GM18909 (cell line): ENCODE measurements at regions not wholly inside any gene's neighbourhood (a gene's known extent, or its start where the extent isn't known, plus 50 kb on each side); places are given as distances from the start of the nearest gene placed in this dataset.
A peak's percentile ranks its signal among the peaks of the same experiment; 100 is the strongest.
"Not testable (repeated sequence)": the region's sequence is repeated elsewhere in the genome, so short reads cannot be mapped to it uniquely, and the experiment has no call there.

Source experiments
- ATAC-seq: cut with Tn5 transposase; IDR thresholded peaks from one replicate; pipeline ENCODE4 v1.9.1; 2021; ENCODE audit warnings: mild to moderate bottlenecking; ENCODE audit not compliant: unreplicated experiment, poor library complexity

- ATAC-seq: no peak
Observed at GRCh38 chr1:181170194-181170593, 81.7 kb downstream of the IER5 start.

DNA sequence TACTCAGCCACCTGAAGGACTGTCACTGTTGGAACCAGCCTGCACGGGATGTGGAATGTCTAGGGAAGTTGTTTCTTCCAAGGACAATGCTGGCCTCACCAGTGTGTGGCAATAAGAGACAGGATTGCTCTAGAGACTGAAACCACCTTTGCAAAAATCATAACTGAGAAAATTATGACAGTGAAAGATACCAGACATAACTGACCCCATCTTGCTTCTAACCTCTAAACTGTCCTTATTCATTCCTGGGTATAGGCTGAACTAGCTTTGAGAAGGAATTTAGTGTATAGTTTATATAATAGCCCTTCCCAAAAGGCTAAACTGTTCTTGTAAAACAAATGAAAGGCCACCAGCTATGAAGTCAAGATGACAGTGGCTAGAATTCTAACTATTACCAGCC, 83.6 kb downstream of the IER5 start:
- ATAC-seq: no peak

- ATAC-seq: no peak
Observed at GRCh38 chr1:181173761-181174447, 85.4 kb downstream of the IER5 start.

GRCh38 chr1:181174861-181175260, 86.4 kb downstream of the IER5 start:
- no peak for ATAC-seq

- no peak for ATAC-seq
Observed at GRCh38 chr1:181175356-181175910, 86.9 kb downstream of the IER5 start.

DNA sequence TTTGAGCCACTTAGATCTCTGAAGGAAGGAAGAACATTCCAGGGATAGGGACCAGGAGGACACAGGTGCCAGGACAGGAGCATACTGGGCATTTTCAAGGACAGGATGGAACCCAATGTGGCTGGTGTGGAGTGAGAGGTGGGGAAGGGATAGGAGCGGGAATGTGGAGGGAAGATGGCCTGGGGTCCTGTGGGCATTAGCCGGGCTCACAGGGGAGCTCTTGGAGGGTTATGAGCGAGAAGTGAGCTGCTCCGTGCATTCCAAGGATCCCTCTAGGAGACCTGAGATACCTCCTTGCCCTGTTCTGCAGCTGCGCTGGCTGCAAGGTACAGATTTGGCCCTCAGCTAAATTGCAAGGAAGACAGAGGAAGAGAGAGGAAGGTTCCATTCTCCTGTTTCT, 87.5 kb downstream of the IER5 start:
- ATAC-seq: no peak

DNA sequence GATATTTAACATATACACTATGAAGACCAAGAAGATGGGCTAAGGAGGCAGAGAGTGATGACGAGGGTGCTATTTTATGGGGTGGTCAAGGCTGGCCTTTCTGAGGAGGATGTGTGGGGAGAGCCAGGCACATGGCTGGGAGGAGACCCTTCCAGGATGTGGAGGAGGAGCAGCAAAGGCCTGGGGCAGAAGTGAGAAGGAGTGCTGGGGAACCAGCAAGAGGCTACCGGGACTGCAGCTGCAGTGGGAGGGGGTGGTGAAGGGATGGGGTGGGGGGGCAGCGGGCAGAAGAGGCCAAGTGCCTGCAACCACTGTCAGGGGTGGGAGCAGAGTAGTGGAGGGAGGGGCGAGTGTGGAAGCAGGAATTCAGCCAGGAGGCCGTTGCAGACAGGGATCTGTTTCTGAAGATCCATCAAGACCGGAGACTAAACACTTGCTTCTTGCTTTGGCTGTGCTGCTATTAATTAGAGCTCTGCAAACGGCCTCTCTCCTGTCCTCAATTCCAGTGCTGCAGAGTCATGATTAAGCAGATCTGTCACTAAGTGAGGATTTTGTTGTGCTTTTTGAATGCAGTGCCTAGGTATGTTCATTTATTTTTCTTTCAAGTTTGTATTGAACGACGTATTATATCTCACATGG, 89.9 kb downstream of the IER5 start:
- no peak for ATAC-seq

- no peak for ATAC-seq
Observed at GRCh38 chr1:181179279-181179986, 90.9 kb downstream of the IER5 start.

DNA sequence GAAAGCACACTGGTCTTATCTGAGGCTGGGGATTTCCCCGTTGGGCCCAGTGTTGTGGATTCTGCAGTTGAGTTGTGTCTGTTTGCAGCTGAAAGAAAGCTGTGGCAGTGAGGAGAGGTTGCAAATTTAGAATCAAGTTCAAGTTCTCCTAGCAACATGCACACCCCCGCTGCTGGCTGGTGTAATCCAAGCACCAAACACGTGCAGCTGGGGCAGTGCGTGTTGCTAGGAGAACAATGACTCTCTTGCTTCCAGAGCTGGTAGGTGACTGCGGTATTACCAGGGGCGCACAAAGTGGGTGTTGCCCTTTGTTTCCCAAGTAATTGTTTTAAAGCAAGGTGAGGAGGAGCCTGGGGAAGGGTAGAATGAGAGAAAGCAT, 91.5 kb downstream of the IER5 start:
- ATAC-seq: no peak

DNA sequence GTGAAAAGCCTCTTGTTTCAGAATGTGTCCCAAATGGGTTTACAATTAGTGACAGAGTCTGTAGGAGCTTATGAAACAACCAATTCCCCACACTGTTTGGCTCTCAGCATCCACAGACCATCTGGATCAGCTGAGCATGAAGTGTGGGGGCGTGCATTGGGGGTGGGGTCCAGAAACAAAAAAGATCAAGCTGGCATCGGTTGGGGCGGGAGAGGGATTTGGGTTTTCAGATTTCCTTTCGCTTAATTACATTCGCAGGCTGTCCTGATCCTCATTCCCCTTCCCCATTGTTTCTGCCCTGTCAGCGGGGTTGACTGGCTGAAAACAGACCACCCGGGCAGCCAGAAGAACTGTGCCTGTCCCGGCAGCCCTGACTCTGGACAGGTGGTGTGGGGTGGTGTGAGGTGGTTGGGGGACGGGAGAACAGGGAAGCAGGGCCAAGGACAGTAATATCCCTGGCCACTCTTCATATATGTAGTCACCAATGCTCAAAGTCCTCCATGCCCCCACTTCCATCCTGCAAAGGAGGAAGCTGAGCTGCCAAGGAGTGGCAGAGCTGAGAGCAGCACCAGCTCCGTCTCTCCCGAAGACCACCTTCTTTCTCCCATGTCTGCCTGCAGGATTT, 92.0 kb downstream of the IER5 start:
- ATAC-seq: no peak

DNA sequence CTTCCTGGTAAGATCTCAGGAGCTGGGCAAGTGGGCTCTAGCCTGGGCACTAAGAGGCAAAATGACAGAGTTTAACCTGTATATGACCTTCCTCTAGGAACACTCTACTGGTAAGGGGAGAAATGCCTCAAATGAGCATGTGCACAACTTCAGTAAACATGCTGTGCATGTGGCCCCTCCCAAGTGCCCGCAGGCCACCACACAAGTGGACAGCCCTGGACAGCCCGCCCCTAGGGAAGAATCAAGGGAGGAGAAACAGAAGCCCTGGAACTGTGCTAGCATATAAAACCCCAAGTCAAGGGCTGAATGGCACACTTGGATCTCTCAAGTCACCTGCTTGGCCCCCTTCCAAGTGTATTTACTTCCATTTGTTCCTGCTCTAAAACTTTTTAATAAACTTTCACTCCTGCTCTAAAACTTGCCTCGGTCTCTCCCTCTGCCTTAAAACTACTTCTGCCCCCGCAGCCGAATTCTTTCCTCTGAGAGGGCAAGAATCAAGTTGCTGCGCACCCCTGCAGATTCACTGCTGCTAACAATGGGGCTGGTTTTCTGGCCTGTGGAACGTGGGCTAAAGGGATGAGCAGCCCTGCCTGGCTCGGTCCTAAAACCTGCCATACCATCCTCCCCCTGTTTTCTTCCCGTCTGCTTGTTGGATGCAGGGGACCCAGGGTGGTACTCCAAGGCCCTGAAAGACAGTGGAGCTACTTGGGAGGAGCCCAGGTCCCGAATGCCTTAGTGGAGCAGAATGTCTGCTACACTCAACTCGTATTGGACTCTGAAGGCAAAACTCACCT, 93.5 kb downstream of the IER5 start:
- ATAC-seq: no peak

- ATAC-seq: no peak
Observed at GRCh38 chr1:181184621-181185020, 96.1 kb downstream of the IER5 start.

GRCh38 chr1:181185461-181185860, 97.0 kb downstream of the IER5 start:
- no peak for ATAC-seq

DNA sequence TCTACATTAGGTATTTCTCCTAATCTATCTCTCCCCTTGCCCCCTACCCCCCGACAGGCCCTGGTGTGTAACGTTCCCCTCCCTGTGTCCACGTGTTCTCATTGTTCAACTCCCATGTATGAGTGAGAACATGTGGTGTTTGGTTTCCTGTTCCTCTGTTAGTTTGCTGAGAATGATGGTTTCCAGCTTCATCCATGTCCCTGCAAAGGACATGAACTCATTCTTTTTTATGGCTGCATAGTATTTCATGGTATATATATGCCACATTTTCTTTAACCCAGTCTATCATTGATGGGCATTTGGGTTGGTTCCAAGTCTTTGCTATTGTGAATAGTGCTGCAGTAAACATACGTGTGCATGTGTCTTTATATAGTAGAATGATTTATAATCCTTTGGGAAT, 97.6 kb downstream of the IER5 start:
- not testable (repeated sequence) for ATAC-seq

DNA sequence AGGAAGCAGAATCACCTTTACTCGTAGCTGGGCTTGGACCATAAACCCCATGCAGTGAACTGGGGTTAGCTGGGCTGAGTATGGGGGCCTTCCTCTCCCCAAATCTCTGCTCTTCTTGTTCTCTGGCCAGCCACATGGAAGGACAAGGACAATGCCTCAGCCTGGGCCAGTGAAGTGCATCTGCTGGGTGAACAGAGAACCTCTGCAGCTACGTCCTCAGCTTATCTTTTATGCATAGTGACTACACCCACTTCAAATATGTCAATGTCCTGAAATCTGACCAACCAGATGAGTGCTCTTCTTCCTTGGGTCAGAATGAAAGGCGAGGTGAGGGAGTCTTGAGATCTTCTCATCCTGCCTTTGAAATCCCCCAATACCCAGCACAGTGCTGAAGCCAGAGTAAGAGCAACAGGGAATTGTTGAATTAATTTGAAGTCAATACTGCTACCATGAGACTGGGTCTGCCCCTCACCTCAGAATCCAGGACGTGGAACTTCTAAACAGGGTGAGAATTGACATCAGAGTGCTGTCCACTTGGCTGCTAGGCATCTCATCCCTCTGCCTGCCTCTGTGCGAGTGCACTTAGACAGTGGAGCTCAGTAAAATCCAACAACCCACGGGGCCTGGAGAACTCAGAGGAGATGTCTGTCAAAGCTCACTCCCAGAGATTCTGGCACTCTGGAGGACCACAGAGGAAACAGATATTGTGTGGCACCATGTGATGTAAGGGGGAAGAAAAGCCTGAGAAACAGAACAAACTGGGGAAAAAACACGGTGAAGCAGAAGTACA, 99.0 kb downstream of the IER5 start:
- ATAC-seq: no peak

- no peak for ATAC-seq
Observed at GRCh38 chr1:181189245-181189644, 100.7 kb downstream of the IER5 start.

GRCh38 chr1:181189691-181190363, 101.3 kb downstream of the IER5 start:
- peak; percentile 71 for ATAC-seq

DNA sequence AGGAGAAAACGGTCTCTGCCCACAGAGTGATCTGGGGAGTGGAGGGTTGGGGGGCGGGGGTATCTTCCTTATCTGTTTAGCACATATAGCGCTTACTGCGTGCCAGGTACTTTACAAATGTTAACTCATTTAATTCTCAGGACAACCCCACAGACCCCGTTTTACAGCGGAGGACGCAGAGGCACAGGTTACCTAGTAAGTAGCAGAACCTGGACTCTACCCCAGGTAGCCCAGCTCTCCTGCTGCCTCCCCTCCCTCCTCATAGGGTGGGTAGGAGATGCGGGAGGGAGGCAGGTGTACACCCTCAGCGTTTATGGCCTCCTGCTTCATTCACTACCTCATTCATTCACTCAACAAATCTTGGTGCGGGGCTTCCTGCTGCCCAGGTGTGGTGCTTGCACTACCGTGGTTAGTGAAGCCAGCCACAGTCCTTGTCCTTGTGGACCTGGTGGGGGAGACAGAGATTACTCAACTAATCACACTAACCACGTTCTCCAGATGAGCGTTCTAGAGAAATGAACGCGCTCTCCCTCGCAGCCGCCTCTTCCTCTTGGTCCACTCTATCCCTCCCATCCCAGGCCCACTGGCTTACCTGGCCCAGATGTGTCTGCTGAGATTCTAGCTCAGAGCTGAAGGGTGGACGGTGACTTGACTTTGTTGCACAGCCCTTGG, 102.0 kb downstream of the IER5 start:
- ATAC-seq: no peak
